UCSD-AML1 (cell line): ENCODE measurements at regions not wholly inside any gene's neighbourhood (a gene's known extent, or its start where the extent isn't known, plus 50 kb on each side); places are given as distances from the start of the nearest gene placed in this dataset.
"Not testable (repeated sequence)": the region's sequence is repeated elsewhere in the genome, so short reads cannot be mapped to it uniquely, and the experiment has no call there.

Experiments
- DNase-seq: peaks from one replicate; lab custom pipeline; 2025; ENCODE audit not compliant: unreplicated experiment; lab: John Stamatoyannopoulos, UW

DNA sequence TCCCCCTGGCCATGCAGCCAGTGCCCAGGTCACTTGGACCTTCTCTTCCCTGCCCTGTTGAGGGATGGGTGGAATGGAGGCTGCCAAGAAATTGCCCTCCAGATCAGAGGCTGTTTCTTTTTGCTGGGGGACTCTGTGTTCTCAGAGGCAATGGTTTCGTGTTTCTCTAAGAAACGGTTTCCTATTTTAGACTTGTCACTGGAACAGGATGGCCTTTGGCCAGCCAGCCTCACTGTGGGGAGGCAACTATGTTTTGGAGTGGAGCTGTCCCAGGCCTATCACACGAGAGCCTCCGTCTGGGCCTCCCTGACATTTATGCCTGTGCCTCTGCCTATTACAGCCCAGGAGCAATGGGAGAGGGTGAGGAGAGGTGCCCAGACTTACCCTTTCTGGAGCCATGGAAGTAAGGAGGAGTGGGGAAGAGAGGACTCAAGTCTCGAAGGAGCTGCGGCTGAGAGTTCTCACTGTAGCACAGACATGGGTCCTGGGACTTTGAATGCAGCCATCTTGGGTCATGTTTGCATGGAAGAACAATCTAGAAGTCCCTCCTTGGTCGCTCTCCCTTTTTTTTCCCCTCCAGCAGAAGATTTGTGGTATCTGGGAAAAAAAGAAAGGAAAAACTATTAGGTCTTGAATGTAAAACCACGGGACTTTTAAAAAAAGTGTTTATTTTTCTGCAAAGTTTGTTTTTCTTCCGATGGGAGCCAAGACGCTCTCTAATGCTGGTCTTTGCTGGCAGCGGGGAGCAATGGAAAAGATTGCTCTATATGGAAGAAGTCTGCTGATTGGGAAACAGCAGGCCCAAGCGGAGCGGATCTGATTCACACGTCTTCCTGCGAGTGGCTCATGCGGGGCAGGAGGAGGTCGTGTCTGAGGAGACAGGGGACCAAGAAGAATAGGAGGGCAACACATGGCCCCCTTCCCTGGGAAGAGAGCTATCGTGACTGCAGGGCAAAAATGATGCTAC is 219.2 kb downstream of the FOXD2 start:
- DNase-seq = no peak

- no peak for DNase-seq
Observed at GRCh38 chr1:47658161-47658920, 220.5 kb downstream of the FOXD2 start.

GRCh38 chr1:47659146-47659545 is 221.3 kb downstream of the FOXD2 start:
- DNase-seq = no peak

GRCh38 chr1:47660622-47661021 is 222.8 kb downstream of the FOXD2 start:
- DNase-seq = no peak

- DNase-seq = no peak
Observed at GRCh38 chr1:47661040-47661439, 223.2 kb downstream of the FOXD2 start.

DNA sequence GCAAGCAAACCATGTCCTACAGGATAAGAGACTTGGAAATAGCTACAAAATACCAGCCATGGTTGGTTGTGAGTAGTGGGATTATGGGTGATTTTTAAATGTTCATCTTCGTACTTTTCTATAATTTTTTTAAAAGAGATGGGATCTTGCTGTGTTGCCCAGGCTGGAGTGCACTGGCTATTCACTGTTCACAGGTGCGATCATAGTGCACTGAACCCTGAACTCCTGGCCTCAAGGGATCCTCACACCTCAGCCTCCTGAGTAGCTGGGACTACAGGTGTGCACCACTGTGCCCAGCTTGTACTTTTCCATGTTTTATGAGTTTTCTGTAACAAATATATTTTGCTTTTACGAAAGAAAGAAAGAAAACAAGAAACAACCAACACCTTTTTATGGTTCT is 224.2 kb downstream of the FOXD2 start:
- no peak for DNase-seq

DNA sequence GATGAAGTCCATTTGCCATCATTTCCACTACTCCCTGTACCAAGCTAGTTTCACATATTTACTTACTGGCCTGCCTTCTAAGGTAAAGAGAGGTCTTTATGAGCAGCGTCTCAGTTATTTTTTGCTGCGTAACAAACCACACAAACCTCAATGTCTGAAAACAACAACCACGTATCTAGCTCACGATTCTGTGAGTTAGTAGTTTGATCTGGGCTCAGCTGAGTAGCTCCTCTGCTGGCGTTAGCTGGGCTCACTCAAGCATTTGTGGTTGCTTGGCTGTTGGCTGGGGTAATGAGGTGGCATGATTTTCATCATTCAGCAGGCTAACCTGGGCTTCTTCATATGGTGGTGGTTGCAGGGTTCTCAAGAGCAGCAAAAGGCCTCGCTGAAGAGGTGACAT is 225.4 kb downstream of the FOXD2 start:
- DNase-seq = no peak

- no peak for DNase-seq
Observed at GRCh38 chr1:47664356-47664755, 226.5 kb downstream of the FOXD2 start.

GRCh38 chr1:47664896-47665295 is 227.1 kb downstream of the FOXD2 start:
- not testable (repeated sequence) for DNase-seq

DNA sequence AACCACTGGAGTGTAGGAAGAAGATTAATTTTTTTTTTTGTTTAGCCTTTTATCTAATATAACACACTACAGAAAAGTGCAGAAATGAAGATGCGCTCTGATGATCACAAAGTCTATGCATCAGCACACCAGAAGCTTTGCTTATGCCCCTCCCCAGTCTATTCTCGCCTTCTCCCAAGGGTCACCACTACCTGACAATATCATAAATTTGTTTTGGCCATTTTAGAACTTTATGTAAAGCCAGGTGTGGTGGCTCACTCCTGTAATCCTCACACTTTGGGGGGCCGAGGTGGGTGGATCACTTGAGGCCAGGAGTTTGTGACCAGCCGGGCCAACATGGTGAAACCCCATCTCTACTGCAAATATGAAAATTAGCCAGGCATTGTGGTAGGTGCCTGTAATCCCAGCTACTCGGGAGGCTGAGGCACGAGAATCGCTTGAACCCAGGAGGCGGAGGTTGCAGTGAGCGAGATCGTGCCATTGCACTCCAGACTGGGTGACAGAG is 231.3 kb downstream of the FOXD2 start:
- DNase-seq = no peak

DNA sequence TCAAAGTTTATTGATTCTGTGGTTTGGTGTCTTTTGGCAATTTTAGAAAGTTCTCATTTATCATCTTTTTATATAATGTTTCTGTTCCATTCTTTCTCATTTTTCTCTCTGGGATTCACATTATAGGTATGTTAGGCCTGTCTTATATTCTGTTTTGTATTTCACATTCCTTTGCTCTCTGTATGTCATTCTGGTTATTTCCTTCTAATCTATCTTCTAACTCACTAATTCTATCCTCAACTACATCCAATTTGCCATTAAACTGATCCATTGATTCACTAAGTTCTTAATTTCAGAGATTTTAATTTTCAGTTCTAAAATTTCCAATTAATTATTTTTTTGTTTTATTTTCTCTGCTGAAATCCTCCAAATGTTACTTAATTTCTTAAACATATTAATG is 234.8 kb downstream of the FOXD2 start:
- no peak for DNase-seq

GRCh38 chr1:47674189-47674588 is 236.3 kb downstream of the FOXD2 start:
- no peak for DNase-seq

DNA sequence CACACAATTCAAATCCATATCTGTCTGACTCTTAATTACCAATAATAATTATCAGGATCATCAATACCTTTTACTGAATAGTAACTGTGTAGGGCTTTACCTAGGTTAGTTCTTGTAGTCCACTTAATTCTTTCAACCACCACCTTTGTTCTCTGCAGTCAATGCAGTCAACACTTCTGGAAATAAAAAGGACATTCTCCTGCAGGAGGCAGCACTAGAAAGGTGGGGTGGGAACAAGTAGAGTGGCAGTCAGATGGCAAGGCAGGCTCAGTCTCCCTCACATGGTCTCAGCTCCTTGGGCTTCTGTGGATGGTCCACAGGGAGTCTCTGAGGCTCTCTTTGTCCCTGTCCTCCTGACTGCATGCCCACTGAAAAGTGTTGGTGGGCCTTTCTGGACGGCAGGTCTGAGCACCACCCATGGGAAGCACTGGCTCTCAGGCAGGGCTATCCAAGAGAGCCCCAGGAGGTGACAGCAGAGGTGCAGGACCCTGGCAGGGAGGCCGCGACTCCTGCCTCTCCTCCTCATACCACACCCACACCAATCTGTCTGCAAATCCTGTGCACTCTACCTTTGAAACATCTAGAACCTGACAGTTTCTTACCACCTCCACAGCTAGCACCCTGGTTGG is 237.3 kb downstream of the FOXD2 start:
- DNase-seq = no peak

DNA sequence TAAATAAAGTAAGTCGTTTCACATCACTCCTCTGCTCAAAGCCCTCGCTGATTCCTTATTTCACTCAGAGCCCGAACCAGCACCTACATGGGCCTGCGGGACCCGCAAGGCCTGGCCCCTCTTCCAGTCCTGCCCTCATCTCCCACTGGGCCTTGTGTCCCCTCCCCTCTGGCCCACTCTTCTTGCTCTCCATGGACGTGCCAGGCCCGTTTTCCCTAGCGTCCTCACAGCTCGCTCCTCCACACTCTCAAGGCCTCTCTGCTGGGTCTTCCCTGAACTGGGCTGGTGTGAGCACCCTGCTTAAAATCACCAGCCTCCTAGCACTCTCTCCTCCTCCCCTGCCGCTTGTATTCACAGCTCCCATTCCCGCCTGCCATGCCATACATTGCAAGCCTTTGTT is 237.9 kb downstream of the FOXD2 start:
- DNase-seq = no peak

DNA sequence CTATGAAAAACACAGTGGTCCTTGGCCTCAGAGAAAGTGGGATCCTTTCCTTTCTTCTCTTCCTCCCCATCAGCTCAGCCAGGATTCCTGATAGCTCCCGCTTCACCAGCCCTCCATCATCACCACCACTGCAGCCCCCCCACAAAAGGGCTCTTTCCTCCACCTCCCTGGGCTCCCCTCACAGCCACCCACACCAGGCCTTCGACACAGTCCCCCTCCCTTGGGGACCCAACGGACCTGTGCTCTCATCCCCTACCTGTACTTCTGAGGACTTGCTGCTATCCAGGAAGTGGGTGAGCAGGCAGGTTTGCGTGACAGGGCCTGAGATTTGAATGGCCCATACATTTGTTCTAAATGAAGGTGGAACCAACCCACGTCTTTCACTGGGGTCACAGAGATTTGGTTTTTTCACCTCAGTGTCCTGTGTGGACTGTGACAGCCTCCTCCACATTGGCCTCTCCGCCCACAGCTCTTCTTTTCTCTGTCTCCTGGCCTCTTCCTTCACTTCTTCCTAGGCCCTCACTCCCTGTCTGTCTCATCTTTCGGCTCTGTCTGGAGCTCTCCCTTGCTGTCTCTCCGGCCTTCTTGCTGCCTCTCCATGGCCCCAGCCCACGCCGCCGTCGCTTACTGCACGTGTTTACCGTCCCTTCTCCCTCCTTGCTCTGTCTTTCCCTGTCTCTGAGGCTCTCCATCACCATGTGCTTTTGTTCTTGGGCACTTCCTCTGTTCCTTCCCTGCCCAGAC is 238.6 kb downstream of the FOXD2 start:
- DNase-seq = no peak

GRCh38 chr1:47677241-47677940 is 239.5 kb downstream of the FOXD2 start:
- DNase-seq = no peak

GRCh38 chr1:47678464-47678980 is 240.7 kb downstream of the FOXD2 start:
- no peak for DNase-seq

DNA sequence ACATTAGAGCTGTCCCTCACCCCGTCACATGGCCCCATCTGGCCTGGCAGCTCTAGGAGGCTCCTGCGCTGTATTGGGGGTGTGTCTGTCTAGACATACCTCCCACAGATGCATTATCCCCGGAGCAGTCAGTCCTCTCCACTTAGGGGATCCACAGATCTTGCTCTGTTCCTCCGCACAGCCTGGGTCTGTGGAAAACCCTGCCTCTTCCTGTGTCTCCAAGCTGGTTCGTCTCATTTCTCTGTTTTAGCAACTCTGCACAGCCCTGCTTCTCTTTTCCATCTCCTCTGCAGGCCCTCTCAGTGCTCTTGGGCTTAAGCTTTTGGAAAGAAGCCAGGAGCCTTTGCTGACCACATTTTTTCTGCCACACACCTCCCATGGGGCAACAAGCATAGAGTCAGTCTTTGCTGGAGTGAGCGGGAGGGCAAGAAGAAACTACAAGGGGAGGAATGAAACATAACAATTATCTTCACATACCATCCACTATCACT is 241.5 kb downstream of the FOXD2 start:
- no peak for DNase-seq

DNA sequence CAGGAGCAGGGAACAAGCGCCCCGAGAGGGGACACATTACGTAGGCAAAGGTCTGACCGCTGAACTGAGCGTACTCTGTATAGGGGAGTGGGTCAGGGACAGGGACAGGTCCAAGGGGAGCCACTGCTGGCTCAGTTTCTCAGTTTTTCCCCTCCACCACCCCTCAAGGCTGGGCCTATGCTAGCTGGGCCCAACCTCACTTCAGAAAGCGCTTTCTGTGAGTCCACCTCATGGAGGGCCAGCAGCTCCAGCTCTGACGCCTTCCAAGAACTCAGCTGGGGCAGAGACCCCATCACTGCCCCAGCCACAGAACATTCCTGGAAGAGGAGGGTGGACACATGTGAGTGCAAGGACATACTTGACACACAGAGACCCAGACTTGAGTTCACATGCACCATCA is 242.0 kb downstream of the FOXD2 start:
- no peak for DNase-seq
